Ishikawa (cell line): ENCODE measurements at regions not wholly inside any gene's neighbourhood (a gene's known extent, or its start where the extent isn't known, plus 50 kb on each side); places are given as distances from the start of the nearest gene placed in this dataset.

Source experiments
- CEBPB ChIP-seq: IDR thresholded peaks from 2 replicates; pipeline ENCODE4 v1.6.1; 2012
- CREB1 ChIP-seq: IDR thresholded peaks from 2 replicates; pipeline ENCODE4 v1.6.1; 2012; ENCODE audit warnings: low read depth
- EGR1 ChIP-seq: IDR thresholded peaks from 2 replicates; pipeline ENCODE4 v1.6.1; 2012
- RAD21 ChIP-seq: IDR thresholded peaks from 2 replicates; pipeline ENCODE4 v1.6.1; 2012; ENCODE audit warnings: low read depth
- TCF12 ChIP-seq: IDR thresholded peaks from 2 replicates; pipeline ENCODE4 v1.6.1; 2012; ENCODE audit warnings: low read depth
- ZBTB7A ChIP-seq: IDR thresholded peaks from 2 replicates; pipeline ENCODE4 v1.6.1; 2012; ENCODE audit warnings: low read depth
- TF ChIP-seq, protein P1 (sequence below): IDR thresholded peaks from 2 replicates; pipeline ENCODE4 v1.6.1; 2012; ENCODE audit warnings: low read depth, mild to moderate bottlenecking

DNA sequence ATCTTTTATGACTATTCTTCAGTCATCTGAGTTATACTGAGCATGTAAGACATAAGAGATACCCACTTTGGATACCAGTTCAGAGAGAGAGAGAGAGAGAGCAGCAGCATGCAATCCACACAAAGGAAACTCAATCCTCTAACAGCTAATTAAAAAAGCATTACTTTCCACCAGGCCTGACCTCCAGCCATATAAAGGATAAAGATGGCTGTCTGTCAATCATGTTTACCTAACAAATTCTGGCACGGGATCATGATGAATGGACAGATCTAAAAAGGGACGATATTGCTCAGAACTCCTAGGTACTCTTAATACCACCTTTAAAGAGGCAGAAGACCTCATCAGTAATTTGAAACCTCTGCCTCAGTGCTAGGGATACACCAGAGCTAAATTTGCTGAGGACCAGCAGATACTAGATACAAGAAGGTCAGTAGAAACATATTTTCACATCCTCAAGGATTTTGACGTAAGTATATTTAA lies 159.2 kb downstream of the RPS12 start:
- TF ChIP-seq RAD21 (no peak), TCF12 (no peak), ZBTB7A (no peak), CEBPB (no peak), CREB1 (no peak), EGR1 (no peak)
- TF ChIP-seq, protein P1, sequence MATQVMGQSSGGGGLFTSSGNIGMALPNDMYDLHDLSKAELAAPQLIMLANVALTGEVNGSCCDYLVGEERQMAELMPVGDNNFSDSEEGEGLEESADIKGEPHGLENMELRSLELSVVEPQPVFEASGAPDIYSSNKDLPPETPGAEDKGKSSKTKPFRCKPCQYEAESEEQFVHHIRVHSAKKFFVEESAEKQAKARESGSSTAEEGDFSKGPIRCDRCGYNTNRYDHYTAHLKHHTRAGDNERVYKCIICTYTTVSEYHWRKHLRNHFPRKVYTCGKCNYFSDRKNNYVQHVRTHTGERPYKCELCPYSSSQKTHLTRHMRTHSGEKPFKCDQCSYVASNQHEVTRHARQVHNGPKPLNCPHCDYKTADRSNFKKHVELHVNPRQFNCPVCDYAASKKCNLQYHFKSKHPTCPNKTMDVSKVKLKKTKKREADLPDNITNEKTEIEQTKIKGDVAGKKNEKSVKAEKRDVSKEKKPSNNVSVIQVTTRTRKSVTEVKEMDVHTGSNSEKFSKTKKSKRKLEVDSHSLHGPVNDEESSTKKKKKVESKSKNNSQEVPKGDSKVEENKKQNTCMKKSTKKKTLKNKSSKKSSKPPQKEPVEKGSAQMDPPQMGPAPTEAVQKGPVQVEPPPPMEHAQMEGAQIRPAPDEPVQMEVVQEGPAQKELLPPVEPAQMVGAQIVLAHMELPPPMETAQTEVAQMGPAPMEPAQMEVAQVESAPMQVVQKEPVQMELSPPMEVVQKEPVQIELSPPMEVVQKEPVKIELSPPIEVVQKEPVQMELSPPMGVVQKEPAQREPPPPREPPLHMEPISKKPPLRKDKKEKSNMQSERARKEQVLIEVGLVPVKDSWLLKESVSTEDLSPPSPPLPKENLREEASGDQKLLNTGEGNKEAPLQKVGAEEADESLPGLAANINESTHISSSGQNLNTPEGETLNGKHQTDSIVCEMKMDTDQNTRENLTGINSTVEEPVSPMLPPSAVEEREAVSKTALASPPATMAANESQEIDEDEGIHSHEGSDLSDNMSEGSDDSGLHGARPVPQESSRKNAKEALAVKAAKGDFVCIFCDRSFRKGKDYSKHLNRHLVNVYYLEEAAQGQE, result no peak
